HL-60 (cell line): ENCODE measurements at regions not wholly inside any gene's neighbourhood (a gene's known extent, or its start where the extent isn't known, plus 50 kb on each side); places are given as distances from the start of the nearest gene placed in this dataset.

Source experiments
- DNase-seq, 2 experiments: peaks; one replicate each; pipeline ENCODE4 v3.0.0-alpha.2; 2010 to 2020; ENCODE audit warnings: low read depth in 1 of 2, low spot score in 1 of 2
- H3K27ac ChIP-seq: fragments of 250-450 bp; sonication (Bioruptor Pico); replicated peaks from 2 replicates; pipeline ENCODE4 v1.5.1; 2020; ENCODE audit warnings: mild to moderate bottlenecking, moderate library complexity
- H3K27me3 ChIP-seq: fragments of 250-450 bp; sonication (Bioruptor Pico); 2 replicates; pipeline ENCODE4 v1.5.1; 2021; ENCODE audit warnings: mild to moderate bottlenecking, moderate library complexity; ENCODE audit not compliant: insufficient read depth, poor library complexity, severe bottlenecking
- H3K4me3 ChIP-seq: replicated peaks from 2 replicates; pipeline ENCODE4 v1.5.1; 2011; ENCODE audit warnings: mild to moderate bottlenecking, control low read depth, low read length; ENCODE audit not compliant: insufficient read depth
- GABPA ChIP-seq: IDR thresholded peaks from 2 replicates; pipeline ENCODE4 v1.6.1; 2012; ENCODE audit warnings: low read depth
- POLR2AphosphoS5 ChIP-seq: IDR thresholded peaks from 2 replicates; pipeline ENCODE4 v1.6.1; 2012; ENCODE audit warnings: low read depth
- SPI1 ChIP-seq: IDR thresholded peaks from 2 replicates; pipeline ENCODE4 v1.6.1; 2012; ENCODE audit warnings: low read depth, mild to moderate bottlenecking, borderline replicate concordance
- TF ChIP-seq, protein P1 (sequence below): IDR thresholded peaks from 2 replicates; pipeline ENCODE4 v1.6.1; 2012; ENCODE audit warnings: low read depth; ENCODE audit not compliant: insufficient replicate concordance
- TF ChIP-seq, protein P2 (sequence below): IDR thresholded peaks from one replicate; pipeline ENCODE4 v1.5.1; 2011; ENCODE audit warnings: low read length, control low read depth, inconsistent platforms; ENCODE audit not compliant: insufficient read depth

DNA sequence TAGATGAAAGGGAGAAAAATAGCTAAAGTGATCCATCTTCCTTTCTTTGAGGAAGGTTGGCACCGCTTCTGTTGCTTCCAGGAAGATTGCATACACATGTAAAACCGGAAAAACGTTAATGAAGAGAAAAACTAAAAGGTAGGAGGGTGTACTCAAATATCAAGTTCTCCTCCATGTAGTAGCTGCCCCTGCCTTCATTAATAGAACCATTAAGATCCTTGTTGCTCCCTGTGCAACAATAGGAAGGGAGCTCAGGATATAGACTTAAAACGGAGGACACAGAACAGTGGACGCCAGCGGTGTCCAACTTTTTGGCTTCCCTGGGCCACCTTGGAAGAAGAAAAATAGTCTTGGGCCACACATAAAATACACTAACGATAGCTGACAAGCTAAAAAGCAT is 118.9 kb downstream of the TMEM174 start:
- DNase-seq, result no peak
- TF ChIP-seq, protein P1, sequence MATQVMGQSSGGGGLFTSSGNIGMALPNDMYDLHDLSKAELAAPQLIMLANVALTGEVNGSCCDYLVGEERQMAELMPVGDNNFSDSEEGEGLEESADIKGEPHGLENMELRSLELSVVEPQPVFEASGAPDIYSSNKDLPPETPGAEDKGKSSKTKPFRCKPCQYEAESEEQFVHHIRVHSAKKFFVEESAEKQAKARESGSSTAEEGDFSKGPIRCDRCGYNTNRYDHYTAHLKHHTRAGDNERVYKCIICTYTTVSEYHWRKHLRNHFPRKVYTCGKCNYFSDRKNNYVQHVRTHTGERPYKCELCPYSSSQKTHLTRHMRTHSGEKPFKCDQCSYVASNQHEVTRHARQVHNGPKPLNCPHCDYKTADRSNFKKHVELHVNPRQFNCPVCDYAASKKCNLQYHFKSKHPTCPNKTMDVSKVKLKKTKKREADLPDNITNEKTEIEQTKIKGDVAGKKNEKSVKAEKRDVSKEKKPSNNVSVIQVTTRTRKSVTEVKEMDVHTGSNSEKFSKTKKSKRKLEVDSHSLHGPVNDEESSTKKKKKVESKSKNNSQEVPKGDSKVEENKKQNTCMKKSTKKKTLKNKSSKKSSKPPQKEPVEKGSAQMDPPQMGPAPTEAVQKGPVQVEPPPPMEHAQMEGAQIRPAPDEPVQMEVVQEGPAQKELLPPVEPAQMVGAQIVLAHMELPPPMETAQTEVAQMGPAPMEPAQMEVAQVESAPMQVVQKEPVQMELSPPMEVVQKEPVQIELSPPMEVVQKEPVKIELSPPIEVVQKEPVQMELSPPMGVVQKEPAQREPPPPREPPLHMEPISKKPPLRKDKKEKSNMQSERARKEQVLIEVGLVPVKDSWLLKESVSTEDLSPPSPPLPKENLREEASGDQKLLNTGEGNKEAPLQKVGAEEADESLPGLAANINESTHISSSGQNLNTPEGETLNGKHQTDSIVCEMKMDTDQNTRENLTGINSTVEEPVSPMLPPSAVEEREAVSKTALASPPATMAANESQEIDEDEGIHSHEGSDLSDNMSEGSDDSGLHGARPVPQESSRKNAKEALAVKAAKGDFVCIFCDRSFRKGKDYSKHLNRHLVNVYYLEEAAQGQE, result no peak
- no peak for TF ChIP-seq POLR2AphosphoS5
- TF ChIP-seq, protein P2, sequence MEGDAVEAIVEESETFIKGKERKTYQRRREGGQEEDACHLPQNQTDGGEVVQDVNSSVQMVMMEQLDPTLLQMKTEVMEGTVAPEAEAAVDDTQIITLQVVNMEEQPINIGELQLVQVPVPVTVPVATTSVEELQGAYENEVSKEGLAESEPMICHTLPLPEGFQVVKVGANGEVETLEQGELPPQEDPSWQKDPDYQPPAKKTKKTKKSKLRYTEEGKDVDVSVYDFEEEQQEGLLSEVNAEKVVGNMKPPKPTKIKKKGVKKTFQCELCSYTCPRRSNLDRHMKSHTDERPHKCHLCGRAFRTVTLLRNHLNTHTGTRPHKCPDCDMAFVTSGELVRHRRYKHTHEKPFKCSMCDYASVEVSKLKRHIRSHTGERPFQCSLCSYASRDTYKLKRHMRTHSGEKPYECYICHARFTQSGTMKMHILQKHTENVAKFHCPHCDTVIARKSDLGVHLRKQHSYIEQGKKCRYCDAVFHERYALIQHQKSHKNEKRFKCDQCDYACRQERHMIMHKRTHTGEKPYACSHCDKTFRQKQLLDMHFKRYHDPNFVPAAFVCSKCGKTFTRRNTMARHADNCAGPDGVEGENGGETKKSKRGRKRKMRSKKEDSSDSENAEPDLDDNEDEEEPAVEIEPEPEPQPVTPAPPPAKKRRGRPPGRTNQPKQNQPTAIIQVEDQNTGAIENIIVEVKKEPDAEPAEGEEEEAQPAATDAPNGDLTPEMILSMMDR, result no peak
- no peak for TF ChIP-seq SPI1
- no peak for TF ChIP-seq GABPA
- Histone ChIP-seq H3K27ac (no peak overlapping the region), H3K27me3 (no peaks in the 10 kb centered on the region), H3K4me3 (no peak overlapping the region)

DNA sequence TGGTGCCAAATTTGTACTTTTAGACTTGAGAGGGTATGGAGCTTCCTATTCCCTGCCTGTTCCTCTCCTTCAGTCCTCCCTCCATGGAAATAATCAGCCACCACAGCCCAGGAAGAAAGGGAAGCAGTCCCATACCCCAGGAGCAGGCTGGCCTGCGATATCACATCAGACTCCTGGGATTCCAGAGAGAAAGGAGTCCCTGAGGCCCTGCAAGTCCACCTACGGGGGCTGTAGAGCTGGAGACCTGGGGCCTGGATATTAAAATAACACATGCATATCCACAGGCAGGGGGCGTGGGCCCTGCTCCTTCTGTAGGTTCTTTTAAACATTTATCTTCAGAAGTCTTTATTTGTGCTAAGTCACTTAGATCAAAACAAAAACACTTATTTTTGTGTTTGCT is 117.2 kb downstream of the TMEM174 start:
- Histone ChIP-seq H3K27me3 (no peaks in the 10 kb centered on the region), H3K27ac (no peak overlapping the region), H3K4me3 (no peak overlapping the region)
- TF ChIP-seq POLR2AphosphoS5 (no peak), GABPA (no peak), SPI1 (no peak)
- no peak for DNase-seq

DNA sequence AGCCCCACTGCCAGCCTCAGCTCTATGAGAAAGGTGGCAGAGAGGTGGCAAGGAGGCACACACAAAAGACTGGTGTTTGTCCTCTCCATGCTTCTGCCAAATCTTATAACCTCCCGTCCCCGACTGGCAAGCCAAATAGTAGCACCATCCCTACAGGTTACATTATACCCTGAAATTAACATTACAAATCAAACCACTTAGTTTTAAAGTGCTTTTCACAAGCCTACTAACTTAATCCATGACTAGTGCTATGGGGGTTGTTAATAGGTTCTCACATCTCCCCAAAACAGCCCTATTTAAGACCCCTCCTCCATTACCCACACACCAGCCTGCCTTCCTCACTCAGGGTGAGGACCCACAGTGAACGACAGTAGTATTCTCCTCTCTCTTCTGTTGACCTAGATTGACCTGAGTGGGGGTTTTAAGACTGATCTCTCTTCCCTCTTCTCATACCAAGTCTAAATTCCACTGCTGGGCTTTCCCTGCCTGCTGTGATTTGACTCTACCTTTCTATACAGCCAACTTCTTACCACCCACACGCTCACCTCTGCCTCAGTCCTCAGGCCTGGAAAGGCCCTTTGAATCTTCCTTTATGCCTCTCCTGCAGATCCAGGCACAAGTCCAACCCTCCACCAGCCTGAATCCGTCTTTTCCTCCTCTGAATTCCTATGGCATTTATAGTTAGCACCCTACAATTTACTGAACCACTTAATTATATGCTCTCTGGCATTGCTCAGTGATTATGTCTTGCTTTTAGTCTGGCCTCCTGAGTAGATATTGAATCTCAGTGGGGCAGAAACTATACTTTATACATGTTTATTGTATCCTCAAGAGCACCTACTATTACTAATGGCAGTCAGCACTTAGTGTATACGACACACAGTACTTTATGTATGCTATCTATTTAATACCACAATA is 116.1 kb downstream of the TMEM174 start:
- no peak overlapping the region for H3K4me3 ChIP-seq
- no peaks in the 10 kb centered on the region for H3K27me3 ChIP-seq
- no peak for TF ChIP-seq GABPA
- TF ChIP-seq POLR2AphosphoS5, result no peak
- TF ChIP-seq SPI1, result no peak
- TF ChIP-seq, protein P2, result no peak
- TF ChIP-seq, protein P1, result no peak
- H3K27ac ChIP-seq, result no peak overlapping the region
- no peak for DNase-seq

DNA sequence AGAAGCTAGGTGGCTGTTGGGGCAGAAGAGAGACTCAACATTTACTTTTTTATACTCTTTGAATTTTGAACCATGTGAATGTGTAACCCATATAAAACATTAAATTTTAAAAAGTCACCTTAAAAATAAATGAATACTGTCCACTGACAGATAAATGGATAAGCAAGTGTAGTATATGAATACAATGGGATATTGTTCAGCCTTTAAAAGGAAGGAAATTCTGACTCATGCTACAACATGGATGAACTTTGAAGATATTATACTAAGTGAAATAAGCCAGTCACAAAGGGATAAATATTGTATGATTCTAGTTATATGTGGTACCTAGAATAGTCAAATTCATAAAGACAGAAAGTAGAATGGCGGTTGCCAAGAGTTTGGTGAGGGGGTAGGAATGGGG is 113.9 kb downstream of the TMEM174 start:
- DNase-seq, result no peak
- TF ChIP-seq POLR2AphosphoS5 (no peak), SPI1 (no peak), GABPA (no peak)
- TF ChIP-seq, protein P1, result no peak
- TF ChIP-seq, protein P2, result no peak
- Histone ChIP-seq H3K4me3 (no peak overlapping the region), H3K27ac (no peak overlapping the region), H3K27me3 (no peaks in the 10 kb centered on the region)
